ENCODE measurements at regions not wholly inside any gene's neighbourhood (a gene's known extent, or its start where the extent isn't known, plus 50 kb on each side); places are given as distances from the start of the nearest gene placed in this dataset.
A peak's percentile ranks its signal among the peaks of the same experiment; 100 is the strongest.

DNA sequence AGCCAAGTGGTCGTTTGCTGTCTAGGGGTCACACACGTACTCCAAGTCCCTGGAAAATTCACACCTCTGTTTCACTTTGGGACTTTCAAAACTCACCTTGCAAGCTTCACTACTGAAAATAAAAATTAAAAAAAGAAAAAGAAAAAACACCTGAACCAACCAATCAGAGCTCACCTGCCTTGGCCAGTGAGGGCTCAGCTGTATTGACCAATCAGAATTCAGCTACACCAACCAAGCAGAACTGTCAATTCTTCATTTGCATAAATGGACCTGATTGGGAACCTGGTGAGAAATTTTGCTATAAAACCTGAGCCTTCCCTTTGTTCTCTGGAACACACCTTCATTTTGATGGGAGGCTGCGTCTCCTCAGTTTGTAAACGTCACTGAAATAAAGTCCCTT is 176.4 kb downstream of the TTC32 start:
- no peak for DNase-seq (ENCODE audit: low read depth in 4 of 4, low spot score in 3 of 4)

DNA sequence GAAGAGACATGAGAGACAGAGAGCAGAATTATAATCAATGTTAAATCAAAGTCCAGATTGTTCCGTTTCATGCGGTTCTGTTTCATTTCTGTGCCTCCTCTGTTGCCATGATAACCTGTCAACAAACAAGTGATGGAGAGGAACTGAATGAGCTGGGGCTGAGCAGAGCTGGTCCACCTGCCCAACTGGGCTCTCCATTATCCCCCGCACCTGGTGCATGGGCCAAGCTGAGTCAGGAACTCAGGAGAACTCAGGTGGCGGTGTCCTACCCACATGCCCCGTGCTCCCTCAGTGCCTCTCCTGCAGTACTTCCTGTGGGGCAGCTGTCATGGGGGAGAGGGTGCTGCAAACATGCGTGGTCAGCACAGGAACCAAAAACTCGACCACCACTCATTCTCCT is 178.8 kb downstream of the TTC32 start:
- DNase-seq (ENCODE audit: low read depth in 4 of 4, low spot score in 3 of 4) = no peak

DNA sequence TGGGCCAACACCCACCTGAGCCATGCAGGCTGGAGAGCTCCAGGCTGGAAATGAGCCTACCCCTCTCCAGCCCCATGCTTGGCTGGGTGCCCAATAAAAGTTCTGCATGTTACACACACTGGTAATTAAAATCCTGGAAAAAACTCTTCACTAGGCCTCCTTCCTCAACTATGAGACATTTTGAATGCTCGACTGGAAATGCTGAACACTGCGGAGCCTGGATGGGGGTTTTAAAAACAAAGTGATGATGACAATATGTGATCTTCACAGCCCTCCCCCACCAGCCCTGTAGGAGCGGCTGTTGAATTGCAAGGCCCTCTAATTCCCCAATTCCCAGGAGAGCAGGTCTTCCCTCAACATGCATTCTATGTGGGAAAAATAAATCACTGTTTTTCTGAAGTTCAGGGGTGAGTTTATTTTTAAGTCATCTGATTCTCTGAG is 179.2 kb downstream of the TTC32 start:
- no peak for DNase-seq (ENCODE audit: low read depth in 4 of 4, low spot score in 3 of 4)

DNA sequence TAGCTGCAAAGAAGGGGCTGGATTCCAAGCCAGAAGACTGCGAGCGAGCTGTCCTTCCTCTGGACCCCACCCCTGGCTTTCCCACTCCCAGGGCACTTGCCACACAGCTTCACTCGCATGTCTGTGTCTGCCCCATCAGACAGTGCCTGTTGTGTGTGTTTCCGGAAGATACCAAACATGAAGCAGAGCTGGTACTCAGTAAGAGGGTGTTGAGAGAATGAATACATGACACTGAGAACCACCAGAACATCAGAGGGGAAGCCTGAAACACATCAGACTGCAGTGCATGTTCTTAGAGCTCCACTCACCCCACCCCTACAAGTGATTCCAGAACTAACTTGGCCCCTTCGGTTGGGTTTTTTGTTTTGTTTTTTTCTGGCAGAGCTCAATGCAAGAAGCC is 181.5 kb downstream of the TTC32 start:
- DNase-seq (ENCODE audit: low read depth in 4 of 4, low spot score in 3 of 4) = no peak

DNA sequence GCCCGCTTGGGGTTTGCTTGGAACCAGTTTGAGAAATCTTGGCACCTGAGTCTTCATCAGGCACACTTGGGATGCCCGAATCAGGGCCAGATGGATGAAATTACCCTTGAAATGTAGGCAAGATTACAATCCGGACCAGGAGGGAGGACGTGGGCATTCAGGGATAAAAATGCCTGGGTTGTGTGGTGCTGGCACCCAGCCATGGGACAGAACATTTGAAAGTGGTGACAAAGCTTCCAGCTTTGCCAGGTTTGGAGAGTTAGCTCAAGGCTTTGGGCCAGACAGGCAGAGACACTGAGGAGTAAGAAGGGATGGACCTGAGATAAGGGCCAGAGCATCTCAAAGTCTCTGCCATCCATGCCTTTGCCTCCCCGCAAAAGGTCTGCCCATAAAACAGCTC is 182.2 kb downstream of the TTC32 start:
- DNase-seq (ENCODE audit: low read depth in 4 of 4, low spot score in 3 of 4) = no peak

DNA sequence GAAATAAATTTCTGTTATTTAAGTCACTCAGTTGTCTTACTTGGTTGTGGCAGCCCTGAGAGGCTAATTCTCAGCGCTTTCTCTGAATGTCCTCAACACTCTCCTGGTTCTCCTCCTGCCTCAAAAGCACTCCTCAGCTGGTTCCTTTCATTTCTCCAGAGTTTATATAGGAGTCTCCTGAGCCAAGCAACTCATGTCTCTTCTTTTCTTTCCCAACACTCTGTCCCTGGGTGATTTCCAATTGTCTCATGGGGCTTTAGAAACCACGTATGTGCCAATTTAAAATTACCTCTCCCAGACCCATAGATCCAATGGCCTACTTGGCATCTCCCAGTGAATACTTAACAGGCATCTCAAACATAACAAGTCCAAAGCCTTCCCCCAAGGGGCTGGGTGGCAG is 184.3 kb downstream of the TTC32 start:
- no peak for DNase-seq (ENCODE audit: low read depth in 4 of 4, low spot score in 3 of 4)

DNA sequence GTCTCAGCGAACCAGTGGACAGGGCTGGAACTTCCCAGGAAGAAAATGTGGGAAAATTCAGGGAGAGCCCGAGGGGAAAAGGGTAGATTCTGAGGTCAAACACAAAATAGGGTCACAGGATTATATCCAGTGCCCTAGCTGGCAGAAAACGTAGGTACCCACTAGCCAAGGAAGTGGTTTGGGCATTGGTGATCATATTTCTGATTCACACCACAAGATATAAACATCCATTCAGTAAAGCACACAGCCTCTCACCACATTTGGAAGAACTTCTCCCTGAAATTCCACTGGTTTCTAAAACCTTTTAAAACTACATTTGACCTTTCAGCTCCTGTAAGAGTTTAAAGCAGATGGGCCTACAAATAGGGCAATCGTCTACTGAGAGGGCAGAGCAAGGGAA is 186.9 kb downstream of the TTC32 start:
- DNase-seq (ENCODE audit: low read depth in 4 of 4, low spot score in 3 of 4) = no peak

DNA sequence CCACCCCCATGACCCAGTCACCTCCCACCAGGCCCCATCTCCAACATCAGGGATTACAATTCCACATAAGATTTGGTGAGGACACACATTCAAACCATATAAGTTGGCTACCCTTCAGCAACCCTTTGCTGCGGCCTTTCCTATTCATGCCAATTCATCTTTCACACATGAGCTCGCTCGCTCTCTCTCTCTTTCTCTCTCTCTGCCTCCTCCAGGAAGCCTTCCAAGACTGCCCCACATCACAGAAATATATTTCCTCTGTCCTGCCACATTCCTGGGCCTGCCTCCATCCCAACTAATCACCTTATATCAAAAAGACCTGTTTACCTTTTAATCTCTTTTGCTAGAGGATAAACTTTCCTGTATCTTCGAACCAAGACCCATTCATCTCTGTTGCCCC is 188.9 kb downstream of the TTC32 start:
- no peak for DNase-seq (ENCODE audit: low read depth in 4 of 4, low spot score in 3 of 4)

DNA sequence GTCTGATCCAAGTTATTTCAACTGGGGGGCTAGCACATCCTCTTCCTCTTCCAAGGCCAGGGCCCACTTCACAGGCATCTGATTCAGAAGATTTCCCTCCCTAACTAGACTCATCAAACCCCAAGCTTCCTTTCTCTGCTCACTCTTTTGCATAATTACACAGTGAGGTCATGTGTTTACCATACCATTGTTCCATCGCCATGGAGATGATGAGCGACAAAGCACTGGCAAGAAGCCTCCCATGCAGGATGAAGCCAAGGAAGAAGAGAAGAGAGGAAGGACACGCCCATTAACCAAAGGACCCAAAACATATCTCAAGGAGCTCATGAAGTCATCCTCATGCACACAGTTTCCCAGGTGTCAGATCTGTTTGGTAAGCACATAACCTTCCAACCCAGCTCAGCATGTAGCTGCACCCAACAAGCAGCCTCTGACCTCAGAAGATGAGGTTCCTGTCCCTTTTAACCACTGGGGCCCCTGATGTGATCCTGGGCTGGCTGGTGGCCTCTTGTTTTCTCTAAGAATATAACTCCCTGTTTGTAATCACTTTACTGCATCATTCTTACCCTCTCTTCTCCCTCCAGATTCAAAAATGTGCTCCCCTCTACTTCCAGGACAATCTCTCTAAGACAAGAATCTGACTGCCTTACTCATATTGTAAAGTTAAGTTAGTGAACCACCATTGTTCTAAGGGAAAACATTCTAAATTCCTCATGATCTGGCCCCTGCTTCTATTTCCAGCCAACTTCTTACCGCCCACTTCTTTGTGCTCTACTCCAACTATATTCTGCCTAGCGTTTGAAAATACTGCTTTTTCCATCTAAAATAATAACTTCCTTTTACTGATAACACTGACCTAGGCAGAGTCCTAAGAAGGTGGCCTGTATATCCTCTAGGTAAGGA is 190.1 kb downstream of the TTC32 start:
- DNase-seq (ENCODE audit: low read depth in 4 of 4, low spot score in 3 of 4) = peak in 1 of 4 donors; percentile 10

DNA sequence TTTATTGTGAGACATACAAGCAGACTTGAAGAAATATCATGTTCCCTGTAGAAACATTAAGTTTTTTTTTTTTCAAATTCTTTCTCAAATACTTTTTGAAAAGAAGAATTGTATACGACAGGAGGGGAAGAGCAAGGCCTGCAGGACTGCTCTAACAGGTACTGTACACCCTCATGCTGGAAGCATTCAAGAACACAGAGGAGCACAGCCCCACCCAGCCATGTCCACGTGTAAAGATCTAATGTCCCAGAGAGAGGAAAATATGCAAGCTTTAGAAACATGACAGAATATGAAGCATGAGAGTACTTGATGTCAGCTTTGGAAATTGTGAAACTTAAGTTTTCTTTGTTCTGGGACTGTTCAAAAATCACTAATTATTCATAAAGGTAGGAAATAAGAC is 191.6 kb downstream of the TTC32 start:
- no peak for DNase-seq (ENCODE audit: low read depth in 4 of 4, low spot score in 3 of 4)

DNA sequence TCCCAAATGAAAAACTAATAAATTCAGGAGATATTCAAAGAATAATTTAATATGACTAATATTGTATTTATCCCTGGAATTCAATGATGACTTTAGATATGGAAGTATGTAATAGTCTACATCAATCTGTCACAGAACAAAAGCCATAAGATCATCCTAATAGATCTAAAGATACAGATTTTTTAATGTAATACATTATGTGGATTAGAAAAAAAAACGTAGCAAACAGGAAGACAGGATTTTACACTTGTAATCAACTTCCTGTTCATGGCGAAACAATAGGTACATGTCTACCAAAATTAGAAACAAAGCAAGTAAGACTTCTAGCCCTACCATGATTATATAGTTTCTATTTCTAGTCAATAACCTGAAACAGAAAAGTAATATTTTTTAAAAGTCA is 192.2 kb downstream of the TTC32 start:
- no peak for DNase-seq (ENCODE audit: low read depth in 4 of 4, low spot score in 3 of 4)

DNA sequence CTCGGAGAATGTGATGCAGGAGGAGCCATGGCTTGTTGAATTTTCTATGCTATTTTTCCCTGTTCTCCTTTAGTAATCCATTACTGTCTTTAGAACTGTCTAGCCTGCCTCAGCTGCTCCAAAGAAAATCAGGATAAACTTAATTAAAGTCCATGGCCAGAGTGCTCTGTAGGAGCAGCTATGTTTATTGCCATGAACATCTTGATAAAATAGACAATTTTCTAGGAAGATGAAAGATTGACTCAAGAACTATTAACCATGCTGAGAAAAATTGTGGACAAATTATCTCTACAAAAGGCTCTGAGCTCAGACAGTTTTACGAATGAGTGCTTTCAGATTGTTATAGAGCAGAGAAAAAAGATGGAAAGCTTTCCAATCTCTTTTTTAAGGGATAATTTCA is 193.0 kb downstream of the TTC32 start:
- no peak for DNase-seq (ENCODE audit: low read depth in 4 of 4, low spot score in 3 of 4)

DNA sequence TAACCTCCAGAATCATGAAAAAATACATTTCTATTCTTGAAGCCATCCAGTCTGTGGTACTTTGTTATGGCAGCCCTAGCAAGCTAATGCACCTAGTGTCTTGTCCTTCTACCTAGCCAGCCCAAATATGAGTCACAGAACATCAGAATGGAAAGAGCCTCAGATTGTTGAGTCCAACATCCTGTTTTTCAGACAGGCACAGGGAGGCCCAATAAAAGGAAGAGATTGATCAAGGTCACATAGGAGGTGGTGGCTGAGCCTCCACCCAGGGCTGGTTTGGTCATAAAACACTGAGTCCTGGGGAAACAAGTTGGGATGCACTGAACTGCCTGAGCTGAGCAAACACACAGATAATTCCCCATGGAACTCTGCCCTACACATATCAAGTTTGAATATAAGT is 195.5 kb downstream of the TTC32 start:
- no peak for DNase-seq (ENCODE audit: low read depth in 4 of 4, low spot score in 3 of 4)

DNA sequence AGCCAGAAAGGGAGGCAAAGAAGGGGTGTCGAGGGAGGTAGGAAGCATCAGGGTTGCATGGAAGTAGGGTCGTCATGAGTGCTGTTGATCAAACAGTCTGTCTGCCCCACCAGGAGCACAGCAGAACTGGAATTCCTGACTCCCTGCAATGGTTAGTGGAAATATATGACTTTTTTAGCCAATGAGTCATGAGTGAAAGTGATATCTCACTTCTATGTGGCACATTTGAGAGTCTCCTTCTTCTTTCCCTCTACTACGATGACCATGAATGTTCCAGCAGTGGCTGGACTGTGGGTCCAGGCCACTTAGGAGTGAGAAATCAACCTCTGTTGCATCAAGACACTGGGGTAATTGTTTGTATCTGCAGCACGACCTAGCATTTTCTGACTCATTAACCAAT is 199.5 kb downstream of the TTC32 start:
- DNase-seq (ENCODE audit: low read depth in 4 of 4, low spot score in 3 of 4) = no peak

DNA sequence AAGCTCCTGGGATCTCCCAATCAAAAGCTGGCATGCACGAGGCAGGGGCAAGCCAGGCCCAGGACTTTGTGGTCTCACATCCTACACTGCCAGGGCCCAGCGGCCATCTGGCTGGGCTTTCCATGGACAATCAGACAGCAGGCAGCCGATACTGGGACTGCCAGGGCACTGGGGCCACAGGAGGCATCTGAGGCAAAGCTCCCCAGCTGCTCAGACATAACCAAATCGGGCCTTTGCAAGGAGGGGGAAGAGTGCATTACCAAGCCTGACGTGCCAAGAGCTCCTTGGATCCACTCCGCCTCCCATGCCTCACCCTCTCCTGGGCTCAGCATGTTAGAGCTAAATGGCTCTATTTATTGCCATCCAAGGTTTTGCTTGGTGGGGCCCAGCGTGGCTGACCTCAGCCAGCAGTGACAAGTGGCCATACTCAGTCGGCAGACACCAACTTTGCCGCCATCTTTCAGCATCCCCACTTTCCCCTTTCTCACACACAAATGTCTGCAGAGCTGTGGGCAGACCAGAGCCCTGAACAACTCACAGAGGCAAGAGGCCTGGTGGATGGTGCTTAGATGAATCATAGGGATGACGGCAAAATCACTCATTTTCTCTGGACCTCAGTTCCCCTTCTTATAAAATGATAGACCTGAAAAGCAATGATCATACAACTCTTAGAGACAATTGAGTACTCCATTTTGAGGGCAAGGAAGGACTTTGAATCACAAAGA is 200.8 kb downstream of the TTC32 start:
- no peak for DNase-seq (ENCODE audit: low read depth in 4 of 4, low spot score in 3 of 4)

DNA sequence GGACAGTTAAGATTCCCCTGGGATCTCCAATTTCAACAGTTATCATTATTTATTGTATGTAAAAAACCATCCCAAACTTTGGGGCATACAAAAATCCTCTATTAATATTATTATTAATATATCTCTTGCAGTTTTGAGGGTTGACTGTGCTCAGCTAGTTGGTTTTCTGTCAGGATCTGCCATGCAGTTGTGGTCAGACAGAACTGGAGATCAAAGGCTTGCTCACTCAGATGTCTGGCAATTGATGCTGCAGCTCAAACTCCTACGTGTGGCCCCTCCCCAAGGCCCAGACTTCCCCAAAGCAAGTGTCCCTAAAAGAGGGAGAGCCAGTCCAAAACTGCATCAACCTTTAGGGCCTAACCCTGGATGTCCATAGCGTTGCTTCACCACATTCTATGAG is 204.7 kb downstream of the TTC32 start:
- DNase-seq (ENCODE audit: low read depth in 4 of 4, low spot score in 3 of 4) = no peak

DNA sequence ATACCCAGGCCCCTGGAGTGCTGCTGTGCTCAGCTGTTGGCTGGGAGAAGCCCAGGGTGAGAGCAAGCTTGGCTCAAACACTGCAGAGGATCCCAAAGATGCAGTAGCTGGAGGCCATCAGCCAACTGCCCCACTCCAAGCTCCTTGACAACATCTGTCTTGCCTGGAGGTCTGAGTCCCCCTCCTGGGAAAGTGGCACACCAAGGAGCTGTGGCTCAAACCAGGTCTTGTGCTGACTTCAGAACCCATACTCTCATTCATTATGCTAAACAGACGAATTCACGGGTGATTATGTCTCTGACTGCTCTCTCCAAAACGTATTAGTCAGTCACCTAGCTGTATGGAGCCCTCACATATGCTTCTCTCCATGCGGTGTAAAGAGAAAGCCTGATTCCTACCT is 206.1 kb downstream of the TTC32 start:
- no peak for DNase-seq (ENCODE audit: low read depth in 4 of 4, low spot score in 3 of 4)

DNA sequence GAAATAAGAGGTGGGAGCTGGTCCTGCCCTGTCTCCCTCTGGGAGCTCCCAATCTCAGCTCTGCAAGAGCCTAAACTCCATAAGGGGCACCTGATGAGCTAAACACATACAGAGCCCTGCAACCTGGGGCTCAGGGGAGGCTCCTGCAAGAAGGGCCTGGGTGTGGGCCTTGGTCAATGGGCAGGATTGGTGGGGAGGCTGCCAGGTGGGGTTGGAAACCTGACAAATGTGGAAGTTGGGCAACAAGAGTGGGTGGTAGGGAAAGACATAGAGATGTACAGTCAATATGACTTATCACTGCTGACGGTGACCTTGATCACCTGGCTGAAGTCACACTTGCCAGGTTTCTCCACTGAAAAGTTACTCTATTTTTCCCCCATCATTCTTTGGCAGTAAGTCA is 209.9 kb downstream of the TTC32 start:
- DNase-seq (ENCODE audit: low read depth in 4 of 4, low spot score in 3 of 4) = no peak

DNA sequence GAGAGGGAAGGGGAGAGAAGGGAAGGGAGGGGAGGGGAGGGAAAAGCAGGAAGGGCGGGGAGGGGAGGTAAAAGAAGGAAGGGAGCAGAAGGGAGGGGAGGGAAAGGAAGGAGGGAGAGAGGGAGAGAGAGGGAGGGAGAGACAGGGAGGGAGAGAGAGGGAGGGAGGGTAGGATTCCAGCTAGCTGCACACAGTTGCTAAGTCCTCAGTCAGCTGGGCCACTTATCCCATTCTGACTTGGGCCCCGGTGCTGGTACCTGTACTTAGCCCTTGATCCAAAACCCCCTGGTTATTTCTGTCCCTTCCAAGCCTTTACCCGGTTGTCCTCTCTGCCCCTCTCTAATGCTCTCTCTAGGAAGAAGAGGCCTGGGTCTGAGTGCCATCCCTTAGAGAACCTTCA is 211.4 kb downstream of the TTC32 start:
- no peak for DNase-seq (ENCODE audit: low read depth in 4 of 4, low spot score in 3 of 4)

DNA sequence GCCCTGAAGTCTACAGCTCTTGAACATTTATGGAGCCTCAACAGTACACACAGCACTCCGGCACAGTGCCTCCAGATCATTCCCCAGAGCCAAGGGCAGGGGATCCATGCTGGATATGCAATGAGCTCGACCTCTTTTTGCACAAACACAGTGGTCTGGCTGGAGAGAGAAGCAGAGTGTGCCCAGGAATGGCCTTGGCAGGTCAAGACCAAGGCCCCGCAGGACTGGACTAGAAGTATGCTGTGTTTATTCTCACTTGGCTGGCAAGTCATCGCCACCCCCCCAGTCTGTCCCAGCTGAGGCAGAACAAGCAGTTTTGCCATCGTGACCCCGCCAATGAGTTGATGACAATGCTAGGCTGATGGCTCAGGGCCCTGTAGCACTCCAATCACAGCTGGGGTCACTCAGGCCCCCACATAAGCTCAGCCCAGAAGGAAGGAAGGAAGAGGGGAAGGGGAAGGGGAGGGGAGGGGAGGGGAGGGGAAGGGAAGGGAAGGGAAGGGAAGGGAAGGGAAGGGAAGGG is 212.1 kb downstream of the TTC32 start:
- no peak for DNase-seq (ENCODE audit: low read depth in 4 of 4, low spot score in 3 of 4)

DNA sequence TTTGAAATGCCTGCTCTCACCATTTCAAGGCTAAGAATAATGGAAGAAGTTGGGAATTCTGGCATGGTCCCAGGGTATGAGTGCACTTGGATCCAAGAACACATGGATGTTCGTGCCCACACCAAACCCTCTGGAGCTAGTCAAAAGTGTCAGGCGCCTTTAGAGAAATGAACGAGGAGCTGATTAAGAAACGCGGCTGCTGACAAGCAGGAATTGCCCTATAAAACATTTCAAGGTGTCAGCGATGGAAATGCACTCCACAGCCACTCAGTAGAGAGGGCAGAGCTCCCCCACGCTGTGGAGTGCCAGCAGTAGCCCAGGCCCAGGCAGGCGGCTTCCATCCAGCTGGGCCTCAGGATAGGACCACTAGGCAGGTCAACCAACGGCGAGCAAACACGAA is 213.7 kb downstream of the TTC32 start:
- no peak for DNase-seq (ENCODE audit: low read depth in 4 of 4, low spot score in 3 of 4)

Measured in left renal pelvis (tissue), 4 donors.